GM21360 (cell line): ENCODE measurements at regions not wholly inside any gene's neighbourhood (a gene's known extent, or its start where the extent isn't known, plus 50 kb on each side); places are given as distances from the start of the nearest gene placed in this dataset.
"Not testable (repeated sequence)": the region's sequence is repeated elsewhere in the genome, so short reads cannot be mapped to it uniquely, and the experiment has no call there.

ENCODE experiments used
- ATAC-seq: cut with Tn5 transposase; IDR thresholded peaks from one replicate; pipeline ENCODE4 v1.9.1; 2021; ENCODE audit warnings: mild to moderate bottlenecking, moderate library complexity; ENCODE audit not compliant: unreplicated experiment

DNA sequence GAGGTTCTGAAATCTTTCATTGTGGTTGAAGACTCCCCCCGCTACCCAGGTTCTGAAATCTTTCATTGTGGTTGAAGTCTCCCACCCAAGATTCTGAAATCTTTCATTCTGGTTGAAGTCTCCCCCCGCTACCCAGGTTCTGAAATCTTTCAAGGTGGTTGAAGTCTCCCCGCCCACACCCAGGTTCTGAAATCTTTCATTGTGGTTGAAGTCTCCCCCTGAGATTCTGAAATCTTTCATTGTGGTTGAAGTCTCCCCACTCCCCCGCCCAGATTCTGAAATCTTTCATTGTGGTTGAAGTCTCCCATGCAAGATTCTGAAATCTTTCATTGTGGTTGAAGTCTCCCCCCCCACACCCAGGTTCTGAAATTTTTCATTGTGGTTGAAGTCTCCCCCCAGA is 916.6 kb downstream of the BRD1 start:
- not testable (repeated sequence) for ATAC-seq

DNA sequence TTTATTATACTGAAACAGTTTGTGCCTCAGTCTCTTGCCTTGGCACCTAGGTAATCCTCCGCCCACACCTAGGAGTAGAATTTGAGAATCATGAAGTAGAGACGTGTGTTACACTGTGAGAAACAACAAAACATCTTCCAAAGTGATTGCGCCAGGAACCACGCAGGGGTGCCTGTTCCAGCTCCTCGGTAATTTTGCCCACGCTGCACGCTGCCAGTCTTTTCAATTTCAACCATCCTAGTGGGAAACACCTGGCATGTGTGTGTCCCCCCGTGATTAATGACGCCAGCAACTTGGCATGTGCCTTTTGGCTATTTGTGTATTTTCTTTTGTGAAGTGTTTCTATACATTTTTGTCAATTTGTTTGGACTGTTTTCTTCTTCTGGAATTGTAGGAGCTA is 919.1 kb downstream of the BRD1 start:
- ATAC-seq, result no peak

DNA sequence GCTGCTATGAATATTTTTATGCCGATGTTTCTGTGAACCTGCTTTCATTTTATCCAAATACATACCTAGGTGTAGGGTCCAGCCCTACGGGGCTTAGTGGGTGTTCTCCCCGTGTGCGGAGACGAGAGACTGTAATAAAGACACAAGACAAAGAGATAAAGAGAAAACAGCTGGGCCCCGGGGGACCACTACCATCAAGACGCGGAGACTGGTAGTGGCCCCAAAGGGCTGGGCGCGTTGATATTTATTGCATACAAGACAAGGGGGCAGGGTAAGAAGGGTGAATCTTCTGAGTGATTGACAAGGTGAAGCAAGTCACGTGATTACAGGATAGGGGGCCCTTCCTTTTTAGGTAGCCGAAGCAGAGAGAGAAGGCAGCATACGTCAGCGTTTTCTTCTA is 920.1 kb downstream of the BRD1 start:
- ATAC-seq, result no peak

DNA sequence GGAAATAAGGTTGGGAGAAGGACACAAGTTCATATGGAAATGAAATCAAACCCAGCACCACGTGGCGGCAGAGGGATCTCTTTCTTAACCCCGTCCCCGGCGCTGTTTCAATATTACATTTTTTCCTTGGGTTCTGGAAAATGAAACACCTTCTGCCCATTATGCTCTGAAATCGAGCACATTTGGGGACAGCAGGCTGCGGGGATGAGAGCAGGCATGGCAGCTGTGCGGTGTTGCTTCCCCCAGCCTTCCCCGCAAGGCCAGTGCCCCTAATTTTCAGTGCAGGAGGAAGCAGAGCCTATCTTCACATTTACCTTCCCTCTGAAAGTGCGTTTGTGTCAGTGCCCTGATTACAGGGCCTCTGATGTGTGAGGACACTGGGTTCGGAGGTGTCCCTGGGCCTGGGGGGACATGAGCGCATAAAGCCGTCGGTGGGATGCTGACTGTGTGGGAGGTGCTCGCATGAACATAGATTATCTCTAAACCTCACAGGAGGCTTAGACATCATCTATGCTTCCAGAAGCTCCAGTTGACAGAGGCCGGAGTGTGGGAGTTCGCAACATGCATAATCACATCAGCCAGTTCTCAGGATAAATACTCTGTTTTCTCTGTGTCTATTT is 921.3 kb downstream of the BRD1 start:
- no peak for ATAC-seq

DNA sequence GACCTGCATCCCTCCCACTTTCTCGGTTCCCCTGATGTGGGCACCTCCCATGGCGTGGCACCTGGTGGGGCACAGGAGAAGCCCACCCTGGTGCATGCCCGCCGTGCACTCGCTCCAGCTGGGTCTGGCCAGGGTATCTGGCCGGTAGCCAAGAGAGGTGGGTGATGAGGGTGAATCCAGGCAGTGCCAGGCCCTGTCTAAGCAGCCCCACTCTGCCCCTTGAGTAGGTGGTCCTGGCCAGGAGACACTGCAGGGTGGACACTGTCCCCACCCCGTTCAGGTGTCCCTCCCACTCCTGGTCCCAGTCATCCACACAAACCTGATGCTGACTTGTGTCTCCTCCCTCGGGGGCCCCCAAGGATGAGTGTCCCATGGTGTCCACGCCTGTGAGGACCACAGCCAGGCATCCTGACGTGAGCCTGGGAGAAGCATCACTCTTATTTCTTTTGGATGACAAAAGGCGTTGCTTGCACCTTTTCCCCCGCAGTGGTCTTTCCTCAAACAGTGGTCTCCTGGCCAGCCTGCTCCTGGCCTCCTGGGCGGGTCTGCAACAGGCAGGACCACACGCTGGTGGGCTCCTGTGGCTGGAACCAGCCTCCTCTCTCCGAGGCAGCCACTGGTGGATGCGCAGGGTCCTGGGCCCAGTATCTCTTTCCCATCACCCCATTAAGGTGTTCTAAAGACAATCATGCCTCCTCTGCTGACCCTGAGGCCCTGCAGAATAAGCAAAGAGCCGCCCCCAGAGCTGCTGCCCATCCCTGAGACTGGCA is 922.3 kb downstream of the BRD1 start:
- ATAC-seq, result no peak

DNA sequence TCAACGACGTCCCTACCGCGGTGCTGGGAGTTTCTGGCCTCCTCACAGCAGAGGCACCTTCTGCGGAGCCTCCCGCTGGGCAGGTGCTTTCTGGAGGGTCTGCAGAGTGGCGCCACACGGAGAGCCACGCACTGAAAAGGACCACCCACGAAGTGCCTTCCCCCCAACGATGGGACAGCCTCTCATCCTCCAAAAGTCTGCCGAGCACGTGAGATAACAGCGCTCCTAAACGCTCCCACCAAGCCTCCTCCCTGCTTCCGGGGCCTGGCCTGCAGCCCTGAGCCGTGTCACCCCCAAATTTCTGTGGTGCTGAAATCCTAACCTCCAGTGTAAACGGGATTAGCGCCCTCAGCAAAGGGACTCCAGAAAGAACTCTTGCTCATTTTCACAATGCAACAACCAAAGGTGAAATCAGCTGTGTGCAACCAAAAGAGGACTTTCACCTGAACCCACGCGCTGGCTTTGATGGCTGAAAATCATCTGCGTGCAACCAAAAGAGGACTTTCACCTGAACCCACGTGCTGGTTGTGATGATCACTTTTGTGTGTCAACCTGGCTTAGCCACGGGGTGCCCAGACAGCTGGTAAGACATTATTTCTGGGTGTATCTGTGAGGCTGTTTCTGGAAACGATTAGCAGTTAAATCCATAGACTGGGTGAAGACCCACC is 924.6 kb downstream of the BRD1 start:
- ATAC-seq, result no peak

DNA sequence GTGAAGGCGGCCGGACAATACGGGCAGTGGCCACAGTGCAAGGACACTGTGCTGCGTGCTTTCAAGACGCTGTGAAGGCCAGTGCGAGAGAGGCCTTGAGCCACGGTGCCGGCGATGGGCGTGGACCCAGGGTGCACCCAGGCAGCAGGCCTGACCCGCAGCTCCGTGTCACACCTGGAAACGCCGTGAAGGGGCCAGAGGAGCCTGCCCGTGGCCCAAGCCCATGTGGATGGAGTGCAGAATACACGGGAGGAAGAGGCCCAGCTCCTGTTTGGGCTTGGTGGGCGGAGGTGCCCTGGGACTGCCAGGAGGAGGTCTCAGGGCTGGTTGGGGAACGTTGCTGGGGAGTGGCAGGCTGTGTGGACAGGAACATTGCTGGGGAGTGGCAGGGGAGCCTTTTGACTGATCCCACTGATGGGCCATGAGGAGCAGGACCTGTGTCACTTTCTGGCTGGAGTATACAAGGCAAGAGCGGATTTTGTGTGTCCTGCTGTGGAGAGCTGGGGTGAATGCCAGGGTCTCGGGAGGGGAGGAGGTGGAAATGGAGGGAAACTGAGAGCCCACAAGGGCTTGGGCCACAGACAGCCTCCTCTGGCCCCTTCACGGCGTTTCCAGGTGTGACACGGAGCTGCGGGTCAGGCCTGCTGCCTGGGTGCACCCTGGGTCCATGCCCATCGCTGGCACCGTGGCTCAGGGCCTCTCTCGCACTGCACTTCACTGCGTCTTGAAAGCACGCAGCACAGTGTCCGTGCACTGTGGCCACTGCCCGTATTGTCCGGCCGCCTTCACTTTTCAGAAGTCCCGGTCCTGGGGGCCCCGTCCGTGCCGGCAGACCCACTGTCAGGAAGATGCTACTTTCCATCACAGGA is 925.4 kb downstream of the BRD1 start:
- no peak for ATAC-seq

DNA sequence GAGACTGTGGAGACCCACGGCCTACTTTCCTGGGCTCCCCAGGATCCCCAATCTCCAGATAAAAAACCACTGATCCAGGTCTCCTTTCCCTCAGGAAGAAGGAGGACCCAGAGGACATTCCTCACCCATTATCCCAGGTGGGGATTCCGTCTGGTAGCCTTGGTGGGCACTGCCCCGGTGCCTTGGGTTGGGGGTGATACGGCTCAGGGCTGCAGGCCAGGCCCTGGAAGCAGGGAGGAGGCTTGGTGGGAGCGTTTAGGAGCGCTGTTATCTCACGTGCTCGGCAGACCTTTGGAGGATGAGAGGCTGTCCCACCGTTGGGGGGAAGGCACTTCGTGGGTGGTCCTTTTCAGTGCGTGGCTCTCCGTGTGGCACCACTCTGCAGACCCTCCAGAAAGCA is 926.3 kb downstream of the BRD1 start:
- no peak for ATAC-seq

DNA sequence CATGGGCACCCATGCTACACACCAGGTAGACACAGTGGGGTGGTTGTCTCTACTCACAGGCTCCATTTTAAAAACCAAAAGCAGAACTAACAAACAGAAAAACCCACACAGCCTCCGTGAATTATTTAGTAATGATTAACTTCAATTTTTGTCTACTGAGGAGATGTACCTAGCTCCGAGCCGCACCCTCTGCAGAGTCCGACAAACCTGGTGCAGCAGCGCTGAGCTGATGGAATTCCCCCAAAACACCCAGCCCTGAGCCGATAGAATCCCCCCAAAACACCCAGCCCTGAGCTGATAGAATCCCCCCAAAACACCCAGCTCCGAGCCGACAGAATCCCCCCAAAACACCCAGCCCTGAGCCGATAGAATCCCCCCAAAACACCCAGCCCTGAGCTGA is 927.0 kb downstream of the BRD1 start:
- no peak for ATAC-seq

DNA sequence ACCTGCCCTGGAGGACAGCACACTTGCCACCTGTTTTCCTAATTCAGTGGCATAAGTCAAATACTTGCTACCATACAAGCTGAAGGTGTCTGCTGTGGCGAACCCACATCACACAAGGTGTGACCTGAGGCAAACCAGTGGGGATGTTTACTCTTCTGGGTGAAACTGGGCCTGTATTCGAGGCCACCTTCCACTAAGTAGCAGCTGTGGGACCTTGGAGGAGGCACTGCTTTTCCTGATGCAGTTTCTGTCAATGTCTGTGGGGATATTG is 927.4 kb downstream of the BRD1 start:
- ATAC-seq, result no peak

DNA sequence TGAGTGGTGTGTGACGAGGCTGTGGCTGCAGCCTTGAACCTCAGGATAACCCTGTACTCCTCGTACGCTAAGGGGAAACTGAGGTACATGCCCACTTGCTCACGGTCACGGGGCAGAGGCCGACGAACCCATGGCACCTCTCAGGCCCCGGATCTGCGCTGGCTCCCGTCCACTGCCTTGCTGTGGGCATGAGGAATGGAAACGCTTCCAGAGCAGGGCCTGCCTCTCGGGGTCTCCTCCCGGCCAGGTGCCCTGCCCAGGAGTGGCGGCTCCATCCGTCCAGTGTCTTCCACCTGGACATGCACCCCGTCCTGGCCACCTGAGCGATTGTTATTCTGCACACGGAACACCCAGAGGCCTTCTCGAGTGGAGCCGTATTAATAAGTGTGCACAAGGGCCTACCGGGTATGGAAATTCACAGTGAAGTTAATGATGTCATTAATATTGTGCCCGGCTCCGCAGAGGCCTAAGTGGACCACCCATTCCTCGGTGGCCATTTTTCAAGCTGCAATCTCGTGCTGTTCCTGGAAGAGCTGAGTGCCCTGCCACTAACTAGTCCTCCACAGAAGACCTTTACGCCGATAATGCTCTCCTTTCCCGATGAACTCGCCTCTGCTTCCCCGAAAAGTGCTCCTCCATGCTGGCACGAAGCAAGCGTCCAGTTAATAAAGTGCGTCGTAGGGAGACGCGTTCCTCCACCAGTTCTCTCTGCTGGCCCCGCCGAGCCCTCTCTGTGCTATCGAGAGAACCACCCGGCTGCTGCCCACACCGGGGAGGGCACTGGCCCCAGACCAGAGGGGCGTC is 927.9 kb downstream of the BRD1 start:
- ATAC-seq, result no peak

DNA sequence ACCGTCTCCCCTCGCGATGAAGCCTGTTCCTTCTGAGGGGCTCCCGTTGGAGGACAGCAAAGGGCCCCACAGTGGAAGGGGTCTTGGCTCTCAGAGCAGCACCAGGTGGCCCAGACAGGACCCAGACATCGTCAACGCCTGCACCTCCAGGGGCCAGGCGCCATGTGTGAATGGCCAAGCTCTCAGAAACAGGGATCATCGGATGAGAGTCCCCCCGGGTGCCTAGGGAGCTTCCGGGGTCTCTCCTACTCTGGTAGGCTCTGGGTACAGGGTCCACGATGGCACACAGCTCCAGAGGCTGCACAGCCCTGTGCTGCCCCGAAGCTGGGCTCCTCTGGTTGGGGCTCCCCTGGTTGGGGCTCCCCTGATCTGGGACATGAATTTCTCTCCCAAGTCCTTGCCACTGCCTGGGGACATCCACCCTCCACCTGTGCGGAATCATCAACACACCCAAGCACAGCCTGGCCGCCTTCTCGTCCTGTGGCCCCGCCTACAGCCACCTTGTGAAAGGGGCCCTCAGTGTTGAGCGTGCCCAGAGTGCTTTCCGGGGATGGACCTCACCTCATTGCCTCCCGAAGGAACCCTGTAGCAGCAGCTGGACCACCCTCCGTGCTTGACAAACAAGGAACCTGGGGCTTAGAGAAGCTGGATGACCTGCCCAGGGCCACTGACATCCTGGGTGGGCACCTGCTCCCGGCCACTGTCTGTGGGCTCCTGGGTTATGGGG is 929.0 kb downstream of the BRD1 start:
- no peak for ATAC-seq

DNA sequence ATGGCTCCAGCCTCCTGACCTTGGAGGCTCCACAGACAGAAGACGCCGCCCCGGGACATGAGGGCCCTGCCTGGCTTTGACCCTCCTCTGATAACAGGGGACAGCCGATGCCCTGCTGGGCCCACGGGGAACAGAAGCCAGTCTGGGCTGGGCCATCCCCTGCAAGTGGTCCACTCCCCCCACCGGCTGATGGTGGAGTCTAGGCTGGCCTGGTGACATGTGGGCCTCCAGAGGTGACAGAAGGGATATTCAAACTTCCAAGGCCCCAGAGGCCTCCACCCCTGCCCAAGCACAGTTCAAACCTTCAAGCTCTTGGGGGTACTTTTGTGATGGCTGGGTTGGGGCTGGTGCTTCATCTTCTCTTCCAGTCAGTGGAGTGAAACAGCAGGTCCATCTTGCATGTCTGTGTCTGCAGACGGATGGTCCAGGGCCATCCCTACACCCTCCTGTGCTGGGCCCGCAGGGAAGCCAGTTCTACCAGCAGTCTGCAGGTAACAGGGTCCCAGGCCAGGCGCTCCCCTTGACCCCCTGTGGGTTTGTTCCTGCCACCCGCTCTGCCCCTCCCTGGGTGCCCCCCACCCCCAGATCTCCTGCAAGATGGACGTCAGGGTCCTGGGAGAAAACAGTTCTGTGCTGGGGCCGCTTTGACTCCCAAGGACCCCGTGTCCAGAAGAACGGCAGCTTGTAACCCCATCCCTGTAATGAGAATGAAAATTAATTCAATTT is 929.9 kb downstream of the BRD1 start:
- no peak for ATAC-seq

DNA sequence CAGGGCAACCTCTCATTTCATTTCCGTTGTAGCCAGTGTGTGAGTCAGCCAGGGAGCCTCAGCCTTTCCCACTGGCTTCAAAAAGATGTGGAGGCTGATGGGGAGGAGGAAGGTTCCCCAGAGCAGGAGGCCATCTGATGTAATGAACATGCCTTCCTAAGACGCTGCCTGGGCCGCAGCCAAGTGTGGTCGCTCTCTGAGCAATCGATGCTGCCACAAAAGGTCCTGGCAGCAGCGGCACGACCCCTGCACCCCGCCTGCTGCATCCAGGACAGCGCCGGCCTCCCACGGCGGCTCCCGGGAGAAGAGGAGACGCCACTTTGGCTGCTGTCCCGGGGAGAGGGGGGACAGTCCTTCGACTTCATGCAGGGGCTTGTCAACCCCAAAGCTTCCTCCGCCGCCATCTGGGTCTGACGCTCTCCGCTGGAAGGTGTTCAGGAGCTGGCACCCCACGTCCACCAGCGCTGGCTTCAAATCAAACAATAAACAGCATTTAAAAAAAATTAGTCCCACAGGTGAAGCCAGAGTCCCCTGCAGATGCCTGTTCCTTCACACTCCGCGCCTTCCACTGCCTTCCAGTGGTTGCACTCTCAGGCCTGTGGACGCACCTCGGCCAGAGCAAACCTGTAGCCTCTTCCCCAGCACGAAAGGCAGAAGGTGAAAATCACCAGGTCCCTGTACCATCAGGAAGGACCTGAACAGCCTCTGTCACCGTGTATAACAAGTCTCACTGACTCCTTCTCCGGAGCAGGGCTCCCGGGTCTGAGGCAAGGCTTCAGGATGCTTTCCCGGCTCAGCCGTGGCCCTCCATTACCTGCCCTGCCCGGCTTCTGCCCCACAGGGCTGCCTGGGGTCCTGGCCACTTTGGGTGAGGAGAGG is 930.7 kb downstream of the BRD1 start:
- no peak for ATAC-seq

DNA sequence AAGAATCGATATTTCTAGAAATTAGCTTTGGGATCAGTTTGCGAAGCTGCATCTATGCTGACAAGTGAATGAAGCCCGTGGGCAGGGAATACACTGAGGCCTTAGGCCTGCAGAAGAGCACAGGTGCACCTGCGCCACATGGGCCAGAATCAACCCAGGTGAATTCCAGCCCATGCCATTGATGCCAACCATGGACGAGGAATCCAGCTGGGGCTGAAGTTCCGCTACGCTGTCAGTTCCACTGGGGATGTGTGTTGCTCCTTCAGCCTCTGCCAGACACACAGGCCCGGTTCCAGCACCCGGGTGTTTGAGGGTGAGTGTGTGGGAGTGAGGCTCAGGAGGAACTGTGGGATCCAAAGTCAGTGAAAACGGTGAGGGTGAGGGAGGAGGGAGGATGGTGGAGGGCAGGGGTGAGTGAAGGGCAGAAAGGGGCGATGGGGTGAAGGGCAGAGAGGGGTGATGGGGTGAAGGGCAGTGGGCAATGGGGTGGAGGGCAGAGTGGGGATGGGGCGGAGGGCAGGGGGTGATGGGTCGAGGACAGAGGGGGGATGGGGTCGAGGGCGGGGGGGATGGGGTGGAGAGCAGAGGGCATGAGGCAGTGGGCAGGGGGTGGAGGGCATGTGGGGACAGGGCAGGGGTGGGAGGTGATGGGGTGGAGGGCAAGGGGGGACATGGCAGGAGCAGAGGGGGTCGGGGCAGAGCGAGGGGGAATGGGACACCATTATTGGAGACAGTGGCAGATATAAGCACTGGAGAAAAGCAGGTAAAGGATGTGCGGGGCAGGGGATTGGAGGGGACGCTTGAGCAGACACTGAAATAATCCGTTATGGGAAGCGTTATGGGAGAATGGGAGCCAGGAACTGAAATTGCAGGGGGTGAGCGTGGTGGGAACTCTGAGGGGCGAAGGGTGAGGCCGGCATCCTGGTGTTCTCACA is 931.6 kb downstream of the BRD1 start:
- ATAC-seq, result no peak

DNA sequence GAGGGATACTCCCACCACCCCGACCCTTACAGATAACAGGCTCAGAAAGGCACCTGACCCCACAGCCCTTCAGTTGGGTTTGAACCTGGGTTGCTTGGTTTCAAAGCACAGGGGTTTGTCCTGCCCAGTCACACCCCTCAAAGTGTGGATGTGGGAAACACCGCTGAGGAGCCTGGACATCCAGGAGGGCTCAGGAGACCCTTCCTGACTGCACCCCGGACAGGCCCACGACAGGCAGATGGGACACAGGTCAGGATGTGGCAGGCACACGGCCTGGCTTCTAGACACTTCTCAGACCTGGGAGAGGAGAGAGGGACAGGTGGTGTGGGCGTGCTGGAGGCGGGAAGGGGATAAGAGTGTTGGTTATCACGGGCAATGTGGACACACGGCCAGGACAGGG is 932.3 kb downstream of the BRD1 start:
- ATAC-seq, result no peak

DNA sequence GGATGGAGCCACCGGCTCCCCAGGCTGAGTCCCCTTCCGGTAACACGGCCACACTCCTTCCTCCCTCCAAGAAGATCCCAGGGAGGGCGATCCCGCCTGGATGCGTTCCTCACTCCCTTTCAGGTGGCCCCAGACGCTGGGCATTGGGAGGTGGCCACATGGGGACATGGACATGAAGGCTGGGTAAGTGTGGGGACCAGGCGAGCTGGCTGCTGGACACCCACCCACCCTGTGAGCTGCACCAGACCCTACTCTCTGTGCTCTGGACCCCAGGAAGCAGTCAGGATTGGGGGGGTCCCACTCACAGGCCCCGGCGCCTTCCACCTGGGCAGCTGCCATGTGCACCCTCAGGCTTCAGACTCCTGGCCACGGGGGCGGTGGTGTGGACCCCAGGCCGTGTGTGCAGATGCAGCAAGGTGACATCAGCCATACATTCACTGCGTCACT is 932.8 kb downstream of the BRD1 start:
- ATAC-seq, result no peak
